HEK293 (cell line): ENCODE measurements at regions not wholly inside any gene's neighbourhood (a gene's known extent, or its start where the extent isn't known, plus 50 kb on each side); places are given as distances from the start of the nearest gene placed in this dataset.

Source experiments
- FEZF1 ChIP-seq: fragments of 450-650 bp; formaldehyde crosslinking; IDR thresholded peaks from 2 replicates; pipeline ENCODE4 v1.5.1; 2016; ENCODE audit warnings: missing biosample characterization, missing genetic modification characterization
- KLF1 ChIP-seq: fragments of 450-650 bp; formaldehyde crosslinking; IDR thresholded peaks from 2 replicates; pipeline ENCODE4 v1.5.1; 2016; ENCODE audit warnings: missing biosample characterization, missing genetic modification characterization
- REST ChIP-seq: fragments of 450-650 bp; formaldehyde crosslinking; IDR thresholded peaks from 2 replicates; pipeline ENCODE4 v1.5.1; 2016; ENCODE audit warnings: missing biosample characterization, missing genetic modification characterization
- TCF7L2 ChIP-seq: IDR thresholded peaks from 2 replicates; pipeline ENCODE4 v1.6.1; 2011; ENCODE audit warnings: low read depth, mild to moderate bottlenecking, inconsistent platforms, low read length, moderate library complexity, borderline replicate concordance
- TSHZ1 ChIP-seq: fragments of 450-650 bp; formaldehyde crosslinking; IDR thresholded peaks from 2 replicates; pipeline ENCODE4 v1.5.1; 2016; ENCODE audit warnings: missing biosample characterization, missing genetic modification characterization, borderline replicate concordance
- ZBTB7A ChIP-seq: fragments of 450-650 bp; formaldehyde crosslinking; IDR thresholded peaks from 2 replicates; pipeline ENCODE4 v1.5.1; 2016; ENCODE audit warnings: low read depth, missing biosample characterization, missing genetic modification characterization
- ZNF174 ChIP-seq: fragments of 450-650 bp; formaldehyde crosslinking; IDR thresholded peaks from 2 replicates; pipeline ENCODE4 v1.5.0; 2017; ENCODE audit warnings: missing biosample characterization, mild to moderate bottlenecking, missing genetic modification characterization
- ZNF341 ChIP-seq: fragments of 450-650 bp; formaldehyde crosslinking; IDR thresholded peaks from 2 replicates; pipeline ENCODE4; 2016; ENCODE audit warnings: low read depth, missing biosample characterization, missing genetic modification characterization
- ZNF350 ChIP-seq: fragments of 450-650 bp; formaldehyde crosslinking; IDR thresholded peaks from 2 replicates; pipeline ENCODE4 v1.5.0; 2017; ENCODE audit warnings: missing biosample characterization, mild to moderate bottlenecking, missing genetic modification characterization
- ZNF768 ChIP-seq: fragments of 450-650 bp; formaldehyde crosslinking; IDR thresholded peaks from 2 replicates; pipeline ENCODE4 v1.5.1; 2018; ENCODE audit warnings: missing biosample characterization, mild to moderate bottlenecking, missing genetic modification characterization
- TF ChIP-seq, protein P1 (sequence below): fragments of 450-650 bp; formaldehyde crosslinking; IDR thresholded peaks from 2 replicates; pipeline ENCODE4 v1.5.1; 2016; ENCODE audit warnings: missing biosample characterization, missing genetic modification characterization

DNA sequence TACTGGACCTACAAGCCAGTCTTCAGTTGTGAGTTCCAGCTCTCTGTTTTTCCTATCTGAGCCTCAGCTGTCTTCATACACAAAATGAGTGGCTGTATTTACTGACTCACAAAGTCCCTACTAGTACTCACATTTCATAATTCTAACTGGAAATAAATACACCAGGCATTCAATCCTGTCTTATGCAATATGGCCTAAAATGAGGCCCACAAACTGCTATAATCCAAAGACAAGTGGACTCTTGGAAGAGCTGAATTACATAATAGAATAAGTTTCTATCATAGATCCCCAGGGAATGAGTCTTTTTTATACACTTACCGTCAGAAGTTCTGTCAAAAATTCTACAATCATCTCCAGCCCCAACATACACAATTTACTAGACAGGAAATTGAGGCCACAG lies 211.9 kb downstream of the LRRN1 start:
- TF ChIP-seq ZNF174 (tag by site-specific recombination) = no peak
- TF ChIP-seq, protein P1, sequence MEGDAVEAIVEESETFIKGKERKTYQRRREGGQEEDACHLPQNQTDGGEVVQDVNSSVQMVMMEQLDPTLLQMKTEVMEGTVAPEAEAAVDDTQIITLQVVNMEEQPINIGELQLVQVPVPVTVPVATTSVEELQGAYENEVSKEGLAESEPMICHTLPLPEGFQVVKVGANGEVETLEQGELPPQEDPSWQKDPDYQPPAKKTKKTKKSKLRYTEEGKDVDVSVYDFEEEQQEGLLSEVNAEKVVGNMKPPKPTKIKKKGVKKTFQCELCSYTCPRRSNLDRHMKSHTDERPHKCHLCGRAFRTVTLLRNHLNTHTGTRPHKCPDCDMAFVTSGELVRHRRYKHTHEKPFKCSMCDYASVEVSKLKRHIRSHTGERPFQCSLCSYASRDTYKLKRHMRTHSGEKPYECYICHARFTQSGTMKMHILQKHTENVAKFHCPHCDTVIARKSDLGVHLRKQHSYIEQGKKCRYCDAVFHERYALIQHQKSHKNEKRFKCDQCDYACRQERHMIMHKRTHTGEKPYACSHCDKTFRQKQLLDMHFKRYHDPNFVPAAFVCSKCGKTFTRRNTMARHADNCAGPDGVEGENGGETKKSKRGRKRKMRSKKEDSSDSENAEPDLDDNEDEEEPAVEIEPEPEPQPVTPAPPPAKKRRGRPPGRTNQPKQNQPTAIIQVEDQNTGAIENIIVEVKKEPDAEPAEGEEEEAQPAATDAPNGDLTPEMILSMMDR = no peak
- TF ChIP-seq TSHZ1 (tag by site-specific recombination) = no peak
- no peak for TF ChIP-seq ZNF341 (tag by site-specific recombination)
- TF ChIP-seq ZBTB7A (tag by site-specific recombination) = no peak
- TF ChIP-seq REST (tag by site-specific recombination) = no peak
- no peak for TF ChIP-seq ZNF768 (tag by site-specific recombination)
- TF ChIP-seq FEZF1 (tag by site-specific recombination) = no peak
- TF ChIP-seq KLF1 (tag by site-specific recombination) = no peak
- TF ChIP-seq TCF7L2 = no peak
- TF ChIP-seq ZNF350 (tag by site-specific recombination) = no peak
